ENCODE measurements at regions not wholly inside any gene's neighbourhood (a gene's known extent, or its start where the extent isn't known, plus 50 kb on each side); places are given as distances from the start of the nearest gene placed in this dataset.

DNA sequence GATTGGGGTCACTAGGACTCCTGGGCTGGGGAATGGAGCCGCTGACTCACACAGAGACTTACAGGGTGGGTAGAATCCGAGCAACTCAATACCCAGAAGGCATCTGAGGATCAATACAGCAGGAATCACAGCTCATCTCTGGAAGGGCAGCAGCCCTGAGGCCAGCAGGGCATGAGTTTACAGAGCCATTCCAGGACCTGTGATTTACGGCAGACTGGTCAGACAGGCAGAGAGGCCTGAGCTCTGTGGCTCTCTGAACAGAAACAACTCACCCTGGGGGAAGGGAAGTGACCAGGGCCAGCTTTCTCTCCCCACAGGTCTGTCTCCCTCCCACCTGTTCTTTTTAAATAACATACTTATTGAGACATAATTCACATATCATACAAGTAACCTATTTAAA is 88.2 kb upstream of the CXCL12 start:
- Histone ChIP-seq H3K9me3 (no peaks in the 10 kb centered on the region), H3K27me3 (no peaks in the 10 kb centered on the region), H3K36me3 (no peaks in the 10 kb centered on the region), H3K4me3 (replicated peaks in 1 of 3) (no peak overlapping the region), H3K4me1 (no peaks in the 10 kb centered on the region), H3K27ac (no peak overlapping the region)
- 62 to 74% methylated on average over 3 of the region's 3 CpGs for WGBS, 2 donors
- no peak for DNase-seq
- TF ChIP-seq, protein P1, sequence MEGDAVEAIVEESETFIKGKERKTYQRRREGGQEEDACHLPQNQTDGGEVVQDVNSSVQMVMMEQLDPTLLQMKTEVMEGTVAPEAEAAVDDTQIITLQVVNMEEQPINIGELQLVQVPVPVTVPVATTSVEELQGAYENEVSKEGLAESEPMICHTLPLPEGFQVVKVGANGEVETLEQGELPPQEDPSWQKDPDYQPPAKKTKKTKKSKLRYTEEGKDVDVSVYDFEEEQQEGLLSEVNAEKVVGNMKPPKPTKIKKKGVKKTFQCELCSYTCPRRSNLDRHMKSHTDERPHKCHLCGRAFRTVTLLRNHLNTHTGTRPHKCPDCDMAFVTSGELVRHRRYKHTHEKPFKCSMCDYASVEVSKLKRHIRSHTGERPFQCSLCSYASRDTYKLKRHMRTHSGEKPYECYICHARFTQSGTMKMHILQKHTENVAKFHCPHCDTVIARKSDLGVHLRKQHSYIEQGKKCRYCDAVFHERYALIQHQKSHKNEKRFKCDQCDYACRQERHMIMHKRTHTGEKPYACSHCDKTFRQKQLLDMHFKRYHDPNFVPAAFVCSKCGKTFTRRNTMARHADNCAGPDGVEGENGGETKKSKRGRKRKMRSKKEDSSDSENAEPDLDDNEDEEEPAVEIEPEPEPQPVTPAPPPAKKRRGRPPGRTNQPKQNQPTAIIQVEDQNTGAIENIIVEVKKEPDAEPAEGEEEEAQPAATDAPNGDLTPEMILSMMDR (IDR thresholded peaks at IDR 0.05), result no peak
- TF ChIP-seq POLR2A (IDR thresholded peaks at IDR 0.05), result no peak
- intact Hi-C loops (cut with DNase I), result no loop called here

DNA sequence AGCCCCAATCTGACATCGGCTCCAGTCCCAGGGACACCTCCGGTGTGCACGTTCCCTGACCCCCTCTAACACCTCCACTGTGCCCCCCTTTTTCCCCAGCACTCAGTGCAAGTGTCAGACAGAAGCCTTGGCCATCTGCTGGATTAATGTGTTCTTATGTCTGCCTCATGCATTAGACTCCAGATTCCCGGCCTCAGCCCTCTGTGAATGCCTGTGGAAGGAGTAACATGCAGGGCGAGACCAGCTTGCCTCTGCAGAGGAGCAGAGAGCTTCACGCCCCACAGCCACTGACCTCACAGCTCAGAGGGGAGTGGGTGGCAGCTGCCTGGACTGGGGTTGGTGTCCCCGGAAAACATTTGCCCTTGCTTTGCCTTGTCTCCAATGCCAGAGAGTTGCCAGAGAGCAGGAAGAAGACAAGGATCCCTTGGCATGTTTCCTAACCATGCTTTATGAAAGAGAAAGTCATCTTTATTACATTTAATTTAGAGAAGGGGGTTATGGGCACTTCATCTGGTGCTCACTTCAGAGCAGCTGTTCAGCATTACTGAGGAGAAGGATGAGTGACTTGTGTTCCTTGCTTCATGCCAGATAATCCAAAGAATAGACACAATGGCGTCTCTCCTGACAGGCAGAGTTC is 91.6 kb upstream of the CXCL12 start:
- no peaks in the 10 kb centered on the region for H3K36me3 ChIP-seq
- no peaks in the 10 kb centered on the region for H3K27me3 ChIP-seq
- H3K9me3 ChIP-seq, result no peaks in the 10 kb centered on the region
- H3K4me3 ChIP-seq (replicated peaks in 1 of 3), result no peak overlapping the region
- TF ChIP-seq POLR2A (IDR thresholded peaks at IDR 0.05), result no peak
- TF ChIP-seq, protein P1 (IDR thresholded peaks at IDR 0.05), result no peak
- no peak overlapping the region for H3K27ac ChIP-seq
- no peak for DNase-seq
- WGBS, 2 donors, result 84 to 87% methylated on average over 8 of the region's 8 CpGs
- intact Hi-C loops (cut with DNase I), result no loop called here
- no peaks in the 10 kb centered on the region for H3K4me1 ChIP-seq

DNA sequence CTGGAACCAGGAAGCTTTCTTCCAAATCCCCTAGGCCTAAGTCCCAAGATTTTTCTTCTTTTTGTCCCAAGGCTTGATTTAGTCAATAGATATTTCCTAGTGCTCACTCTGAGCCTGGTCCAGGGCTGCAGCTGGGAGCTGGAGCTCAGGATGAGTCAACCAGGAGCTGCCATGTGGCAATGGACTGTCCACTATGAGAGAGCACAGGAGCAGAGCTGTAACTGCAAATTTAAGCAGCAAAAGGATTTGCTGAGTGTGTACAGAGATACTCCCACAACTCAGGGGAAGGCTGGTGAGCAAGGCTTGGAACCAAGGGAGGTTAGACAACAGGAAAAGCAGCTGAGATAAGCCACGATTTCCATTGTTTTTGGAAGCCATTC is 92.1 kb upstream of the CXCL12 start:
- Histone ChIP-seq H3K27me3 (no peaks in the 10 kb centered on the region), H3K9me3 (no peaks in the 10 kb centered on the region), H3K4me3 (replicated peaks in 1 of 3) (no peak overlapping the region), H3K36me3 (no peaks in the 10 kb centered on the region), H3K27ac (no peak overlapping the region), H3K4me1 (no peaks in the 10 kb centered on the region)
- no peak for TF ChIP-seq POLR2A (IDR thresholded peaks at IDR 0.05)
- TF ChIP-seq, protein P1 (IDR thresholded peaks at IDR 0.05), result no peak
- WGBS, 2 donors, result 45 to 56% methylated on average over 1 of the region's 1 CpG
- no peak for DNase-seq
- intact Hi-C loops (cut with DNase I), result no loop called here

DNA sequence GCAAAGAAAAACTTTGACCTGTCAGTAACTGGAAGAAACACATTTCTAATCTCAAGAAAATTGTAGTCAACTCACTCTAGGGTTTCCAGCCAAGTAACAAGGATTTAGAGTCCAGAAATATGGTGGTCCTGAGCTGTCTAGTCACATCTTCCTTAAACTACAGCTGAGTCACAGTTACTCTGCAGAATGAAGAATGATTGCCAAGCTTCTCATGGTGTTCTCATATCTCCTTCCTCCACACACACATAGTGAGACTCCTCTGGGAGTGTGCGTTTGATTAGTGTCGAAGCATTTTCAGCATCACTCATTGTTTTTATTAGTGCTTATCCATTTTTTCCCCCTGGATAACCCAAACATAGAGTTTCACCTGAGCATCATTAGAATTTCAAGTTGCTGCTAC is 93.1 kb upstream of the CXCL12 start:
- H3K4me3 ChIP-seq (replicated peaks in 1 of 3), result no peak overlapping the region

More for the DNA sequence above, 93.1 kb upstream of the CXCL12 start:
- Histone ChIP-seq H3K27ac (no peak overlapping the region), H3K36me3 (no peaks in the 10 kb centered on the region), H3K9me3 (no peaks in the 10 kb centered on the region), H3K4me1 (no peaks in the 10 kb centered on the region), H3K27me3 (no peaks in the 10 kb centered on the region)
- intact Hi-C loops (cut with DNase I), result no loop called here
- TF ChIP-seq, protein P1 (IDR thresholded peaks at IDR 0.05), result no peak
- no peak for TF ChIP-seq POLR2A (IDR thresholded peaks at IDR 0.05)
- DNase-seq, result no peak
- WGBS, 2 donors, result 80 to 87% methylated on average over 2 of the region's 2 CpGs

Data from thyroid gland (tissue), 4 donors.